ENCODE measurements at regions not wholly inside any gene's neighbourhood (a gene's known extent, or its start where the extent isn't known, plus 50 kb on each side); places are given as distances from the start of the nearest gene placed in this dataset.
"Not testable (repeated sequence)": the region's sequence is repeated elsewhere in the genome, so short reads cannot be mapped to it uniquely, and the experiment has no call there.

GRCh38 chr6:103042336-103042735, 1648.8 kb downstream of the GRIK2 start:
- DNase-seq (ENCODE audit: low read depth): no peak

- no peak for DNase-seq (ENCODE audit: low read depth)
Measured at GRCh38 chr6:103036846-103037245, 1643.3 kb downstream of the GRIK2 start.

GRCh38 chr6:103027271-103027931, 1633.9 kb downstream of the GRIK2 start:
- DNase-seq (ENCODE audit: low read depth): no peak

- no peak for DNase-seq (ENCODE audit: low read depth)
Measured at GRCh38 chr6:103018426-103018825, 1624.9 kb downstream of the GRIK2 start.

GRCh38 chr6:103017878-103018277, 1624.4 kb downstream of the GRIK2 start:
- no peak for DNase-seq (ENCODE audit: low read depth)

GRCh38 chr6:103011605-103012004, 1618.1 kb downstream of the GRIK2 start:
- no peak for DNase-seq (ENCODE audit: low read depth)

GRCh38 chr6:103002282-103002681, 1608.8 kb downstream of the GRIK2 start:
- DNase-seq (ENCODE audit: low read depth): no peak

GRCh38 chr6:103001724-103002123, 1608.2 kb downstream of the GRIK2 start:
- no peak for DNase-seq (ENCODE audit: low read depth)

- no peak for DNase-seq (ENCODE audit: low read depth)
Measured at GRCh38 chr6:103000688-103001087, 1607.2 kb downstream of the GRIK2 start.

- no peak for DNase-seq (ENCODE audit: low read depth)
Measured at GRCh38 chr6:102995491-102995890, 1602.0 kb downstream of the GRIK2 start.

GRCh38 chr6:102994866-102995265, 1601.4 kb downstream of the GRIK2 start:
- DNase-seq (ENCODE audit: low read depth): no peak

GRCh38 chr6:102986086-102986485, 1592.6 kb downstream of the GRIK2 start:
- no peak for DNase-seq (ENCODE audit: low read depth)

- no peak for DNase-seq (ENCODE audit: low read depth)
Measured at GRCh38 chr6:102984357-102984756, 1590.8 kb downstream of the GRIK2 start.

GRCh38 chr6:102981490-102982015, 1588.0 kb downstream of the GRIK2 start:
- DNase-seq (ENCODE audit: low read depth): no peak

GRCh38 chr6:102980951-102981350, 1587.4 kb downstream of the GRIK2 start:
- no peak for DNase-seq (ENCODE audit: low read depth)

- no peak for DNase-seq (ENCODE audit: low read depth)
Measured at GRCh38 chr6:102961902-102962301, 1568.4 kb downstream of the GRIK2 start.

GRCh38 chr6:102950967-102951366, 1557.5 kb downstream of the GRIK2 start:
- no peak for DNase-seq (ENCODE audit: low read depth)

- peak; percentile 41 for DNase-seq (ENCODE audit: low read depth)
Measured at GRCh38 chr6:102944475-102944874, 1551.0 kb downstream of the GRIK2 start.

GRCh38 chr6:102942206-102942605, 1548.7 kb downstream of the GRIK2 start:
- no peak for DNase-seq (ENCODE audit: low read depth)

- DNase-seq (ENCODE audit: low read depth): no peak
Measured at GRCh38 chr6:102936959-102937358, 1543.5 kb downstream of the GRIK2 start.

- no peak for DNase-seq (ENCODE audit: low read depth)
Measured at GRCh38 chr6:102928109-102928508, 1534.6 kb downstream of the GRIK2 start.

GRCh38 chr6:102918161-102918560, 1524.7 kb downstream of the GRIK2 start:
- DNase-seq (ENCODE audit: low read depth): no peak

- DNase-seq (ENCODE audit: low read depth): no peak
Measured at GRCh38 chr6:102911571-102911970, 1518.1 kb downstream of the GRIK2 start.

GRCh38 chr6:102910701-102911139, 1517.2 kb downstream of the GRIK2 start:
- DNase-seq (ENCODE audit: low read depth): not testable (repeated sequence)

Measured in HS-5 (cell line).